Mesodermal cell (in vitro differentiated cells): ENCODE measurements at regions not wholly inside any gene's neighbourhood (a gene's known extent, or its start where the extent isn't known, plus 50 kb on each side); places are given as distances from the start of the nearest gene placed in this dataset.

Source experiments
- H3K27ac ChIP-seq: 2 replicates; pipeline ENCODE4 v1.7.0; 2013; ENCODE audit warnings: mild to moderate bottlenecking, low read depth, low read length, moderate library complexity; ENCODE audit not compliant: severe bottlenecking
- H3K36me3 ChIP-seq: 2 replicates; pipeline ENCODE4 v1.7.1; 2013; ENCODE audit warnings: mild to moderate bottlenecking, low read length, moderate library complexity; ENCODE audit not compliant: control insufficient read depth, insufficient read depth
- H3K4me1 ChIP-seq: one replicate; pipeline ENCODE4 v1.7.1; 2013; ENCODE audit warnings: mild to moderate bottlenecking, low read length; ENCODE audit not compliant: insufficient read depth, control insufficient read depth, poor library complexity, severe bottlenecking
- H3K4me3 ChIP-seq: 2 replicates; pipeline ENCODE4 v1.7.0; 2013; ENCODE audit warnings: low read length, control low read depth, mild to moderate bottlenecking; ENCODE audit not compliant: insufficient read depth, poor library complexity, severe bottlenecking; ENCODE audit errors: extremely low read depth
- H3K9me3 ChIP-seq: 2 replicates; pipeline ENCODE4 v1.7.1; 2013; ENCODE audit warnings: mild to moderate bottlenecking, low read length, moderate library complexity; ENCODE audit not compliant: control insufficient read depth
- WGBS, 2 experiments: methylation state at CpG; one replicate each; pipeline ENCODE4 v1.1.5; 2013; ENCODE audit warnings: missing lambda C conversion rate in 2 of 2; ENCODE audit not compliant: insufficient coverage in 2 of 2; 5-methylcytosine and 5-hydroxymethylcytosine counted together

DNA sequence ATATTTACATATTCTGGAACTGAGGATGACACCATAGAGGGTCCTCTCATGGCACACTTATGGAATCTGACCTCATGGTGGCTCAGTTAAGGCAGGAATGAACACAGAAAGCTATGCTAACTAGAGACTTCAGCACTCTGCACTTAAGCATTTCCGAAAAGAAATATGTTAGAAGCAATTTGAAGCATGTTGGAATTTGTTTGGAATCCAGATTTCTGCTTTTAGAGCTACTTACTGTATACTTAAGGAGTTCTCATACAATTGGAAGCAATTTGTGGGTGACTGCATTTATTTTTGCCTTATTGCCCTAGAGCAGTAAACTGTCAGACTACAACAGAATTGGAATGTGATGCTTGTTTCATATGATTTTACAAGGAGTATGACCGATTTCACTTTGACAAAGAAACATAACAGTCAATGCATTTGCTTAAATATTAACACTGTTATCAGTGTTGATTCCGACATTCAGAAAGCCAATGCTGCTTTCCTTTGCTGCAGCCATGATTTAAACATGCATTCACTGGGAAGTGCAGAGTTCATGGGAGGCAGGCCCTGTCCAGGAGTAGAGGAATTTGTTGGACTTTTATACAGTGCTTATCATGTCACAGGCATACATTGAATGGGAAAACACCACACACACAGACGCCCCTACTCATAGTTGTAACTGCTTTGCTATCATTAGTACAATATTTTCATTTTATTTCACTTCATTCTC, 244.4 kb downstream of the SAMD5 start:
- H3K4me3 ChIP-seq: no peak overlapping the region
- no peak overlapping the region for H3K27ac ChIP-seq
- no peaks in the 10 kb centered on the region for H3K36me3 ChIP-seq
- peaks cover 8% of the 10 kb centered on the region for H3K9me3 ChIP-seq
- H3K4me1 ChIP-seq: peaks cover 6% of the 10 kb centered on the region
- 67 to 75% methylated on average over 1 to 2 of the region's 4 CpGs for WGBS, 2 experiments

DNA sequence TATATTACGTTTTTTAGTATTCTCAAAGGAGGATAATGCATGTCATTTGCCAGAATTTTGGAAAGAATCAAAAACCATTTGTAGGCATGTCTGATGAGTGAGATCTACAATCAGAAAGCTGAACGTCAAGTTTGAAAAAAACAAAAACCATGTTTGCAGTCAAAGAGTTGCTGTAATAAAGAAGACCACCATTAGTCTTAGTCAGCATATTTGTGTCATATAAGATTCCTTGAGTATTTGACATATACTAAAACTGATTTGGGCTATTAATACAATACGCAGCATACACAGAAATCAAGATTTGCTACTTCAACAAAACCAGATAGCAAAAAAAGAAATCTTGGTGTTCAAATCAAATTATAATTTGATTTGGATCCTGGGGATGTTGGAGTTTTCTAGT, 247.5 kb downstream of the SAMD5 start:
- H3K4me3 ChIP-seq: no peak overlapping the region
- peaks cover 8% of the 10 kb centered on the region for H3K9me3 ChIP-seq
- H3K4me1 ChIP-seq: peaks cover 6% of the 10 kb centered on the region
- 100% methylated on average over 1 of the region's 3 CpGs; no CpG with 5 or more reads in 1 of the 2 experiments for WGBS, 2 experiments
- no peak overlapping the region for H3K27ac ChIP-seq
- H3K36me3 ChIP-seq: no peaks in the 10 kb centered on the region

DNA sequence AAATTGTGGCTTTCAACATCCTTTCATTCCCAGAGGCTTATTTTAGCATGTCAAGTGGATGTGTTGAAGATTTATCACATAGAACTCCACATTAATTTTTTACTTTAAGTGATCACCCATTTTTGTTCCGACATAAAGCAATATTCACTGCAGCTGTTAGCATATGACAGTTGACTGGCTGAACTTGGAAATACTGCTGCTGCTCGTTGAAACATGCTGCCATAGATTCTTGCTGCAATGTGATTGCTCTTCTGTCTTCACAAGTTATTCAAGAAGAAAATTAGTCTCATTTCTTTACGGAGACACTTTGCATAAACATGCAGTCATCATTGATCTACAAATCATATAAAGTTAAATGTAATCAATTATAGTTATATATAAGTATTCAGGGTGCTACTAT, 248.4 kb downstream of the SAMD5 start:
- no peak overlapping the region for H3K4me3 ChIP-seq
- H3K36me3 ChIP-seq: no peaks in the 10 kb centered on the region
- peaks cover 8% of the 10 kb centered on the region for H3K9me3 ChIP-seq
- peaks cover 6% of the 10 kb centered on the region for H3K4me1 ChIP-seq
- WGBS, 2 experiments: 71 to 94% methylated on average over 1 to 2 of the region's 3 CpGs
- H3K27ac ChIP-seq: no peak overlapping the region

GRCh38 chr6:147757291-147757690, 248.8 kb downstream of the SAMD5 start:
- H3K36me3 ChIP-seq: no peaks in the 10 kb centered on the region
- no peak overlapping the region for H3K27ac ChIP-seq
- peaks cover 6% of the 10 kb centered on the region for H3K4me1 ChIP-seq
- peaks cover 8% of the 10 kb centered on the region for H3K9me3 ChIP-seq
- H3K4me3 ChIP-seq: no peak overlapping the region

GRCh38 chr6:147758303-147758702, 249.8 kb downstream of the SAMD5 start:
- Histone ChIP-seq H3K36me3 (no peaks in the 10 kb centered on the region), H3K27ac (no peak overlapping the region), H3K4me3 (no peak overlapping the region), H3K4me1 (no peaks in the 10 kb centered on the region), H3K9me3 (peaks cover 8% of the 10 kb centered on the region)
- WGBS, 2 experiments: 83 to 100% methylated on average over 1 to 2 of the region's 2 CpGs

DNA sequence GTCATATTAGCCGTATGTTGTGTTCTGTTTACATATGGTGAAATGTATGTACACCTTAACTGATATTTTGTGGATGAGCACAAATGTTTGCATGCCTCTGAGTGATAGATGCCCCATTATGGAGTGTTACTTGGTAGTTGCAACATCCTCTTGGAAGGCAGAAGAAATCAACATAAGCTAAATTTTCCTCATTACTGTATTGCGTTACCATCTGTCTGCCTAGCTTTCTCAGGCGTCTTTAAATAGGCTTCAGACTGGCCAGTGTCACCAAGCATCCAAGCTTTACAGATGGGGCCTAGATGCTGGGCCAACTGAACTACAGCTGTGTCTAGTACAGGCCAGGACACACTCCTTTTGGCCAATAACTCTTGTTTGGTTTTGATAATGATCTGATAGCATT, 250.6 kb downstream of the SAMD5 start:
- Histone ChIP-seq H3K4me3 (no peak overlapping the region), H3K36me3 (no peaks in the 10 kb centered on the region), H3K4me1 (no peaks in the 10 kb centered on the region), H3K9me3 (peaks cover 7% of the 10 kb centered on the region), H3K27ac (no peak overlapping the region)
- 96 to 100% methylated on average over 3 of the region's 3 CpGs for WGBS, 2 experiments

GRCh38 chr6:147759536-147759935, 251.0 kb downstream of the SAMD5 start:
- peaks cover 3% of the 10 kb centered on the region for H3K9me3 ChIP-seq
- no peak overlapping the region for H3K27ac ChIP-seq
- no peaks in the 10 kb centered on the region for H3K36me3 ChIP-seq
- H3K4me1 ChIP-seq: no peaks in the 10 kb centered on the region
- no peak overlapping the region for H3K4me3 ChIP-seq

DNA sequence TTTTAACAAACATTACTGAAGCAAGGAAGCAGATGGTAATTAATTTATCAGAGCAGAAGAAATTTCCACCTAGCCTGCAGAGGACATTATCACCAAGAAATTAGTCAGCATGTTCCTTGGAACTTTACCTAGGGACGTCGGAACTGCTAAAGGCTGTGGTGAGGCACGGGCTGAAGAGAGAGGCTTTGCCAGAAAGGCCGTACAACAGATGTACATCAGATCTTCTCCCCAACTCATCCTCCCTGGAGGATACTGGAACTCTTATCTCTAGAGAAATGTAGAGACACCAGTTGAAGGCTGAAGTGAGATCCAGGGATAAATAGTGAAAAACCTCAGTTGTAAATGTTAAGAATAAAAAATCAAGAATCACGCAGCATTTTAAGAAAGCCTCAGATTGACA, 257.1 kb downstream of the SAMD5 start:
- Histone ChIP-seq H3K9me3 (no peaks in the 10 kb centered on the region), H3K4me3 (no peak overlapping the region), H3K4me1 (no peaks in the 10 kb centered on the region), H3K27ac (no peak overlapping the region), H3K36me3 (no peaks in the 10 kb centered on the region)
- no CpG with 5 or more reads among the region's 5 CpGs for WGBS, 2 experiments

DNA sequence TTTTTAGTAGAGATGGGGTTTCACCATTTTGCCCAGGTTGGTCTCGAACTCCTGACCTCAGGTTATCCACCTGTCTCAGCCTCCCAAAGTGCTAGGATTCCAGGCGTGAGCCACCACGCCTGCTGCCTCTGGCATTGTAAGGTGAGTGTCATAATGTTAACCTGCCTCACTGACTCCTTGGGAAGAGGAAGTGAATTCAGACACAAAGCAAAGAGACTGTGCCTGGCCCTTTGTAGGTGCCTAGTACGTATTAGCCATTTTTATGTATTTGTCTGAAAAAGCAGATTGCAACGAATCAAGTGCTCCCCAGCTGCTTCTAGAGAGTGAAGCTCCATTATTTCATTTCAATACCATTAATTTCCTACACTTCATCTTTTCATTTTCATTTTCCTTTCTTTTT, 260.5 kb downstream of the SAMD5 start:
- Histone ChIP-seq H3K4me1 (no peaks in the 10 kb centered on the region), H3K36me3 (no peaks in the 10 kb centered on the region), H3K9me3 (no peaks in the 10 kb centered on the region), H3K27ac (no peak overlapping the region), H3K4me3 (no peak overlapping the region)
- WGBS, 2 experiments: 92 to 100% methylated on average over 2 to 3 of the region's 5 CpGs

GRCh38 chr6:147769496-147770087, 261.1 kb downstream of the SAMD5 start:
- H3K4me1 ChIP-seq: no peaks in the 10 kb centered on the region
- H3K36me3 ChIP-seq: no peaks in the 10 kb centered on the region
- H3K27ac ChIP-seq: no peak overlapping the region
- H3K4me3 ChIP-seq: no peak overlapping the region
- 75 to 78% methylated on average over 2 to 3 of the region's 4 CpGs for WGBS, 2 experiments
- no peaks in the 10 kb centered on the region for H3K9me3 ChIP-seq

DNA sequence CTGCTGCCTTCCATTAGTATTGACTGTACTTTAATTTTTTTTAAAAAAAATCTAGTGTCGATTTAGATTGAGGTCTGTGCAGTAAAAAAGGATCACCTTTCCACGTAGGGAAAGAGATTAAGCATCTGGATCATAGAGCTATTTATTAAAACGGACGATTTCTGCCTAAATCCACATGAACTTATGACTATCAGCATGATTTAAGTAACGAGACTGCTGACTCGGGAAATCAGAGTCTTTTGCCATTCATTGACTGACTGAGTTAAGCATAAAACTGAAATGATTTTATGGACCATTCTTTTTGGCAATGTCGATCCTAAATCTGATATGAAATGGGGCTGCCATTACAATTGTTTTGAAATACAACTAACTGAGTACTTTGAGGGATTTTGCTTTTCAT, 261.7 kb downstream of the SAMD5 start:
- Histone ChIP-seq H3K4me3 (no peak overlapping the region), H3K9me3 (no peaks in the 10 kb centered on the region), H3K27ac (no peak overlapping the region), H3K4me1 (no peaks in the 10 kb centered on the region), H3K36me3 (no peaks in the 10 kb centered on the region)
- 85 to 98% methylated on average over 4 to 5 of the region's 7 CpGs for WGBS, 2 experiments
